Activated CD4-positive, alpha-beta T cell treated with anti-CD3 and anti-CD28 coated beads, Interleukin-2, Interleukin-4, amounts not matched to agents 100 ng/mL and 50 ng/mL, durations not matched to agents 16 hours and 8 hours (primary cell): ENCODE measurements at regions not wholly inside any gene's neighbourhood (a gene's known extent, or its start where the extent isn't known, plus 50 kb on each side); places are given as distances from the start of the nearest gene placed in this dataset.
"Not testable (repeated sequence)": the region's sequence is repeated elsewhere in the genome, so short reads cannot be mapped to it uniquely, and the experiment has no call there.

Experiments used
- DNase-seq: peaks from one replicate; pipeline ENCODE4 v3.0.0-alpha.2; 2020; ENCODE audit warnings: low spot score

- not testable (repeated sequence) for DNase-seq
Observed at GRCh38 chr1:245061808-245062207, 93.0 kb upstream of the KIF26B start.

DNA sequence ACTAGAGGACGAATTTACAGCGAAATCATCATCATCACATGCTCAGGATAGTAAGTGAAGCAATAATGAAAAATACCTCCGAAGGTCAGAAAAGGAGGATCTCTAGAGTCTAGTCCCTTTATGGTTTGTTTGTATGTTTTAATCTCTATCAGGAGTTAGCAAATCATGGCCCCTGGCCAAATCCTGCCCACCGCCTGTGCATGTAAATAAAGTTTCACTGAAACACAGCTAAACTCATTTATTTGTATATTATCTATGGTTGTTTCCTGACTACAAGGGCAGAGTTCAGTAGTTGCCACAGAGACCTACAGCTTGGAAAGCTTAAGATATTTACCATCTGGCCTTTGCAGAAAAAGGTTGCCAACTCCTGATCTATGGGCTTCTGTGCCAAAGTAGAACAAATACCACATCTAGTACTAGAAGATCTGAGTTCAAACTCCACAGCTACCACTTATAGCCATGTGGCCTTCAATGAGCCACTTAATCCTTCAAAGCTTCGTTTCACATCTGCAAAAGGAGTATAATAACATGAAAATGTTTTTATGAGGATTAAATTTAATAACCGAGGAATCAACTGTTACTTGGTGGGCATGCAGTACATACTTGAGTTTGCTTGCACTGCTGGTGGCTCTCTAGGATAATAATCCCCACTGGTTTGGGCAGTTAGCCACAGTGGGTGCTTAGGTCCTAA is 94.0 kb upstream of the KIF26B start:
- no peak for DNase-seq

GRCh38 chr1:245059806-245060424 is 94.9 kb upstream of the KIF26B start:
- DNase-seq = no peak

GRCh38 chr1:245058882-245059281 is 95.9 kb upstream of the KIF26B start:
- no peak for DNase-seq

DNA sequence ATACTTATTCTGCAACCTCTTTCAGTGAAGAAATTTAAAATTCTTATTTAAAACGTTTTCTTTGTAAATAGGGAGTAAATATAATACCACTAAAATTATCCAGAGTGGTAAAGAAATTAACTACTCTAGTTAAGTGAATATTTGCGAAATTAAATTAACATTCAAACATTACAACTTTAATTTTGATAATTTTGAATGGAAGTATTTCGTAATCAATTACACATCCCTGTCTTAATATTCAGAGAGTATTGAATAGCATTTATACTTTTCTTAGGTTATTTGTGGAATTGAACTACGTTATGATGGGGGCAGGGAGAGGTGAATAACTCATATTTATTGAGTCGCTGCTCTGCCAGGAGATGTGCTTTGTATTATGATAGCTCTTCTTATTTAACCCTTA is 96.3 kb upstream of the KIF26B start:
- no peak for DNase-seq

- DNase-seq = no peak
Observed at GRCh38 chr1:245056913-245057312, 97.9 kb upstream of the KIF26B start.

- not testable (repeated sequence) for DNase-seq
Observed at GRCh38 chr1:245056296-245056695, 98.5 kb upstream of the KIF26B start.

DNA sequence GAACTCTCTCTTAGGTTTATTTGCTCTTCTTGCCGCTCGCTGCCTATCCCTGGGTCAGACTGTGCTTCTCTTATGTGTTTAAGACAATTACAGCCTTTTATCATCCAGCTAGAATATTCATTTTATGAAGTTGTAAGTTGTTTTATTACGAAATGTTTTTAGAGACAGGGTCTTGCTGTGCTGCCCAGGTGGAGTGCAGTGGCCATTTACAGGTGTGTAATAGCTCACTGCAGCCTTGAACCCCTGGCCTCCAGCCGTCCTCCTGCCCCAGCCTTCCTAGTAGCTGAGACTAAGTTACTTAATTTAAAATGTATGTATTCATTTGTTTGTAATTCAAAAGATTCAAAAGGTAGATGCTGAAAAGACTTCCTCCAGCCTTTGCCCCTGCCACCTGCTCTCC is 99.0 kb upstream of the KIF26B start:
- no peak for DNase-seq

DNA sequence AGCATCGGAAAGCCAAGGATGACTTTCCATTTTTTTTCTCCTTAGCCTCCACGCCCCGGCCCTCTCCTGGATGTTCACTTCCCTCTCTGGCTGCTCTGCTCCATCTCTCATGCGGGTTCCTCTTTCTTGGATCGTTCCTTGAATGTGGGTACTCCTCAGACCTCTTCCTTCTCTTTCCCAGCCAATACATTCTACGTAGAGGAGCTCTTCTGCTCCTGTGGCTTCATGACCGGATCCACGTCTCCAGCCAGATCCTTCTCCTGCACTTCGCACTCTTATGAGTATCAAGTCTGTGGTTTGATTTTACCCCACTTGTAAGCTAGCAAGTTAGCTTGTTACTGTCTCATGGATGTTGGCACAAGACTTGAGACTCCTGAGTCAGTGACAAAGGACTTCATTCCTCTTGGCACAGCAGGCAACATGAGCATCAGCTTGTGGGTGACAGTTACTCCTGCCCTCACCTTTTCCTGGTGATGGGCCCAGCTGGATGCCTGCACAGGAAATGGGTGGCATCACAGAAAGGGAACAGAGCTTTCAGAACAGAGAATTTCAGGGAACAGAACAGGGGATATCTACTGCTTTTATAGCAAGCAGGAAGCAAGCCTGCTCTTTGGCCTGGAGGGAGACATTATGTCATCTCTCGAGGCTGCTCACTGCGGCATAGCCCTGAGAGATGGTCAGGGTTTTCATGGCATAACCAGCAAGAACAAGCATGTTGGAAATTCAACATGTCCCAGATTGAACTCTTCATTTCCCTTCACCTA is 100.1 kb upstream of the KIF26B start:
- no peak for DNase-seq

DNA sequence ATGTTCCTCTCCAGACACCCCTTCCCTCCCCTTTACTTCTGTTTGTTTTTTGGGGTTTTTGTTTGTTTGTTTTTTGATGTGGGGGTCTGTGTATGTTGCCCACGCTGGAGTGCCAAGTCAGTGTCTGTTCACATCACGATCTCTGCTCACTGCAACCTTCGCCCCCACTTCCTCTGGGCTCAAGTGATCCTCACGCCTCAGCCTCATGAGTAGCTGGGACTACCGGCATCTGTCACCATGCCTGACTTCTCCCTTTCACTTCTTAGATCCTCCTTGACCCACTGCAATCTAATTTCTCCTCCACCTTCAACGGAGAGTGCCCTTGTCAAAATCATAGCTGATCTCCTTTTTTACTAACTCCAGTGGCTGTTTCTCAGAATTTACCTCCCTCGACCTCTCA is 100.7 kb upstream of the KIF26B start:
- DNase-seq = no peak

GRCh38 chr1:245052258-245052657 is 102.5 kb upstream of the KIF26B start:
- DNase-seq = no peak

DNA sequence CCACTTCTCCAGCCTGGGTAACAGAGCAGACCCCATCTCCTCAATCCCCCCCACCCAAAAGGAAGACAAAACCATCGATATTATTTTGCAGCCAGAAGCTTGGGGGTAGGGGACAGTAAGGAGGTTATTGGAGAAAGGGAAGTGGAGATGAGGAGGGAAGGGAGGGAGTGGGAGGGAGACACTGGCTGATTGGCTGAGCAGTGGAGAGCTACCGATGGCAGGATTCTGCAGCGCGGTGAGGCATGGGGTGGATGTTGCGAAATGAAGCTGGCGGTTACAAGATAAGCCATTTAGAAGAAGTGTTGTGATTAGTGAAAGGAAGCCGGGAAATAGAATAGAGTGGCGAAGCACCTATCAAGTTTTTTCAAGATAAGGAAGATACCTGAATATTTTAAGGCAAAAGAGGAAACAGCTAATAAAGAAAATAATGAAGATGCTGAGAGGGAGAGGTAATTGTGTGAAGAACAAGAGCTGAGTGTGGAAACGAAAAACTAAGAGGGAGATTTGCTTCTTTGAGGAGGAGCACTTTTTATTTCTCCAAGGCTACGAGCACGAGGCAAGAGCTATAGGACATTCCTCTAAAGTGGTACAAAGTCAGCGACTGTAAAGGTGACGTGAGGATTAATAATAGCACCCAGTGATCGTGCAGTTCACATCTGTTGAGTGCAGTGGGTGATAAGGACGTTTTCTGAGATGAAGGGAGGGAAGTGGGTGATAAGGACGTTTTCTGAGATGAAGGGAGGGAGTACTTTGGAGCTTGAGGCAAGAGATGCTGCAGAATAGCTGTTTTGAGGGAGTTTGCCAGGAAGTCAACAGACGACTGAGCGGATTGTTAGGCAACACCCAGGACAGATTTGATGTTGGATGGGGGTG is 103.2 kb upstream of the KIF26B start:
- DNase-seq = peak; percentile 30

DNA sequence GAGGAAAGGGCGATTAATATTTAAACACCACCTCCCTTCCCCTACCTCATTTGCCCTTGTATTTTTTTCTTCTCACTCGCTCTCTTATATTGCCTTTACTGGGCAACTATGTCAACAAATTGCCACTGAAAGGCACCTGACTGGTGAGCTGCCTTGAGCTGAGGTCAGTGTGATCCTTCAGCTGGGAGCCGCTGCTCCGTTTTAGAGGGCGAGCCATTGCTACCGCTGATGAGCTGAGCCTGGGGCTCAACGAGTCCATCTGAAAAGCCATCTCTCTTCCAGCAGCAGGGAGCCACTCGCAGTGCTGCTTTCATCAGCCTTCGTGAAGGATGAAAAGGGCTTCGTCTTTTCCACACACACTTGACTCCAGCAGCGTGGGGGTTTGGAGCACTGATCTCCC is 108.0 kb upstream of the KIF26B start:
- no peak for DNase-seq

DNA sequence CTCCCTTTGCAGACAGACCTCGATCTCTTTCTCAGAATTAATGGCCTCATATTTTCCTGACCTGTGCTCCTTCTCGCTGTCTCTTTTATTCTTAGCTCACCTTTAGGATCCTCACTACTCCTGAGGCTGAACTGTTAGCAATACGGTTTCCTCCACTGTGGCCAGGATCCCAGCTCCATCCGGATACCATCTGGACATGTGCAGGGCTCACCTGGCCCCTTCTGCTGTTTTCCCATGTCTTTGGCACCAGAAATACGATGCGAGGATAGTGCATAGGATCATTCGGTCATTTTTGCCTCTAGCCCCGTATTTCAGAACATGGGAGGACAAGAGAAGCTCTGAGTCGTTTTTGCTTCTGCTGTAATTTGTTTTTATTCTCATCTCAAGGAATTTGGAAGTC is 108.5 kb upstream of the KIF26B start:
- DNase-seq = no peak

DNA sequence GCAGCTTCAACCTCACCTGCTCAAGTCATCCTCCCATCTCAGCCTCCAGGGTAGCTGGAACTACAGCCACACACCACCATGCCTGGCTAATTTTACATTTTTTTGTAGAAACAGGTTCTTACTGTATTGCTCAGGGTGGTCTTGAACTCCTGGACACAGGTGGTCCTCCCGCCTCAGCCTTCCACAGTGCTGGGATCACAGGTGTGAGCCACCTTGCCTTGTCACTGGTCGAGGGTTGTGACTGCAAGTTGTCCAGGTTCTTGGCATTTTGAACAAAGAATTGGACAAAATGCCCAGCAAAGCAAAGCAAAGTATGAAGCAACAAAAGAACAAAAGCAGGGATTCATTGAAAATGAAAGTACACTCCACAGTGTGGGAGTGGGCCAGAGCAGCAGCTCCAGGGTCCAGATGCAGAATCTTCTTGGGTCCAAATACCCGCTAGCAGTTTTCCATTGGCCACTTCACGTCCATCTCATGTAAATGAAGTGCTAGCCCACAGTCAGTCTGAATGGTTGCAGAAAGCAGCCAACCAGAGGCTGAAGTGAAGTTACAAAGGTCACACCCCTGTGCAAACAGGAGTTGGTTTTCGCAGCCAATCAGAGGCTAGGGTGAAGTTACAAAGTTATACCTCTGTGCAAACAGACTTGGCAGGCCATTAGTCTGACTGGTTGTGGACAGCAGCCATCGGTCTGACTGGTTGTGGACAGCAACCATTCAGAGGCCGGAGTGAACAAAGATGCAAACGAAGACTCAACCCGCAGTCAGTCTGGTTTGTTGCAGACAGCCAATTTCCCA is 109.5 kb upstream of the KIF26B start:
- DNase-seq = no peak

DNA sequence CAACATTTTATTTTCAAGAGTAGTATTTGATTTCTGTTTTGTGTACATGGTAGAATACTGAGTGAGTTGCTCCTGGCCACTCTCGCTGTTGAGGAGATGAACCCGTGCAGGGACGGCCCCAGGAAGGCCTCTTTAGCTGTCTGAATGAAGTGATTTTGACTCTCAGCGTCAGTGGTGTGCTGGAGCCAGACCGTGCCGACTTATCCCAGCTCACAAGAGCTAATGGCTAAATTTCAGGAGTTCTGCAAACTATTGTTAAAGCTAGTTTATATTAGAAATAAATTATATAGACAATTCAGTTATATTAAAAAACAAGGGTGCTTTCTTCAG is 111.2 kb upstream of the KIF26B start:
- no peak for DNase-seq

DNA sequence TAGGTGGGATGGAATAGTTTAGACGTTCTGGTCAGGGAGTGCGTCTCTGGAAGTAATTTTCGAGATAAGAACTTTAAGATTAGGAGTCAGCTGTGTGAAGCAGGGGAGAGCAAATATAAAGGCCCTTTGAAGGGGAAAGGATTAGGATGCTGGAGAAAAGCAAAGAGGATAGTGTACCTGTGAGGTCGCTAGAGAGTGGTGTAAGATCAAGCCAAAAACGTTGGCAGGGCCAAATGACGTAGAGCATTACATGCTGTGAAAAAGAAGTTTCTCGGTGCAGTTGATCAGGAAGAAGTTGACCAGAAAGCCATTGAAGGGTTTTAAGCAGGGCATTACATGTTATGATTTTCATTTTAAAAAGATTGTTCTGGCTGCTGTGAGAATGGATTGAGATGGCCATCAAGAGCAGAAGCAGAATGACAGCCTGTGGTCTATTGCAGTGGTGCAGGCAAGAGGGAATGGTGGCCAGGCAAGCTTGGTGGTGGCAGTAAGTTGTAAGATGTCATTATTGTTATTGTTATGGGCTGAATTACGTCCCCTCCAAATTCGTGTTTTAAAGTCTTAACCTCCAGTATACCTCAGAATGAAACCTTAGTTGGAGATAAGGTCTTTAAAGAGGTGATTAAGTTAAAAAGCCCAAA is 113.6 kb upstream of the KIF26B start:
- DNase-seq = no peak

DNA sequence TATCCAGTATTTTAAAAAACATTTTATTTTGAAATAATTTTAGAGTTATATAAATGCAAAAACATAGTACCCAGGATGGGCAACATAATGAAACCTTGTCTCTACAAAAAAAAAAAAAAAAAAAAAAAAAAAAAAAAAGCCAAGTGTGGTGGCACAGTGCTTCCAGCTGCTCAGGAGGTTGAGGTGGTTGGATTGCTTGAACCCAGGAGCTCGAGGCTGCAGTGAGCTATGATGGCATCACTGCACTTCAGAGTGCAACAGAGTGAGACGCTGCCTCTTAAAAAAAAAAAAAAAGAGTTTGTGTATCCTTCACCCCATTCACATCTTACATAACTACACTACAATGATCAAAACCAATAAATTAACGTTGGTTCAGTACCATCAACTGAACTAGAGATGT is 115.6 kb upstream of the KIF26B start:
- no peak for DNase-seq

DNA sequence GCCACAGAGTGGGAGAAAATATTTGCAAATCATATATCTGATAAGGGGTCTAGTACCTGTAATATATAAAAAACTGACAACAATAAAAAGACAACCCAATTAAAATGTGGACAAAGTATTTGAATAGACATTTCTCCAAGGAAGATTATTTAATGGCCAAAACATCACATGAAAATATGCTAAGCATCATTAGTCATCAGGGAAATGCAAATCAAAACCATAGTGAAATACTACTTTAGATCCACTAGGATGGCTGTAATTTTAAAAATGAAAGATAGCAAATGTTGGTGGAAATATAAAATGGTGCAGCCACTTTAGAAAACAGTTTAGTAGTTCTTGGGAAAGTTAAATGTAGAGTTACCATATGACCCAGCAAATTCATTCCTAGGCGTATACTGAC is 118.7 kb upstream of the KIF26B start:
- no peak for DNase-seq

DNA sequence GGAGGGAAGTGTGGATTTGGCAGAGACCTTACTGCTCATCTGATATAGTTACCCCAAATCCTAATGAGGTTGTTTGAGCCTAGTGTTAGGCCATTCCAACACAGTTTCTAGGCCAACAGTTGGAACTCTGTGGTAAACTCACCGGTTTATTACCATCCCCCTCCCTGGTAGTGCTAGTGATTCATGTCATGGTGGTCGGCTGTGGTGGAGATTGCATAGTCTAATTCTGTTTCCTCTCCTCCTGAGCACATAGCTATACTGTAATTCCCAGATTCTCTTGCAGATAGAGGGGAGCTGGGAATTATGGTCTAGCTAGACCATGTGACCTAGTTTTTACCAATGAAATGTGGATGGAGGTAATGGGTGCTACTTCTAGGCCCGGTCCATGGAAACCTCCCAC is 123.7 kb upstream of the KIF26B start:
- no peak for DNase-seq

GRCh38 chr1:245026247-245026646 is 128.5 kb upstream of the KIF26B start:
- no peak for DNase-seq
